ENCODE measurements at regions not wholly inside any gene's neighbourhood (a gene's known extent, or its start where the extent isn't known, plus 50 kb on each side); places are given as distances from the start of the nearest gene placed in this dataset.

DNA sequence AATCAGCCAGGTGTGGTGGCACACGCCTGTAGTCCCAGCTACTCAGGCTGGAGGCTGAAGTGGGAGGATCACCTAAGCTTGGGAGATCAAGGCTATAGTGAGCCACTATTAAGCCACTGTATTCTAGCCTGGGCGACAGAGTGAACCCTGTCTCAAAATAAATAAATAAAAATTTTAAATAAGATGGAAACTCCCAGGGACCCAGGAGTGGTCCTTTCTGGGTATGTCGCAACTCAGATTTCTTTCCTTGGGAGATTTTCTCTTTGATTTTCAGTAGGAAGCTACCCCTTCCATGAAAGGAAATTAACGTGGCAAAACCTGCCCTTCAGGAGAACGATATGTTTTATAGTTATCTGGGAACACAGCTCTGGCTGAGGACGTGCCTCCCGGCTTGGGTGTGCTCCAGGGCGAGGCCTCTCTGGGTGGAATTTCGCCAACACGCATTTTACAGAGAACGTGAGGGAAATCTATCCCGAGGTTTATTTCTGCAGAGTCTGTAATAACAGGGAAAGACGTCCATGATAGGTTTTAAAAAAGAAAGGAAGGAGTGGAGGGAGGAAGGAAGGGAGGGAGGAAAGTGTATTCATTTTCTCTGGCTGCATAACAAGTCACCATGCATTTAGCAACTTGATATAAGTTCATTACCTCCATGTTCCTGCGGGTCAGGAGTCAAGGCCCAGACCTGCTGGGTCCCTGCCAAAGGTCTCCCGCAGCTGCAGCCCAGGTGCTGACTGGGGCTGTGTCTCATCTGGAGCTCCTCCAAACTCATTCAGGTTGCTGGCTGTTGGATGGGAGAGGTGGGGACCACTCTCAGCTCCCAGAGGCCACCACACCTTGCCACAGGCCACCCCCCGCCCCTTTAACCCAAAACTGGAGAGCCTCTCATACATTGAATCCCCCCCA lies 80.6 kb upstream of the GSC start:
- TF ChIP-seq CTCF (IDR thresholded peaks at IDR 0.05) (no peak), EP300 (IDR thresholded peaks at IDR 0.05) (no peak)
